Activated CD4-positive, alpha-beta T cell treated with anti-CD3 and anti-CD28 coated beads for 24 hours (primary cell): ENCODE measurements at regions not wholly inside any gene's neighbourhood (a gene's known extent, or its start where the extent isn't known, plus 50 kb on each side); places are given as distances from the start of the nearest gene placed in this dataset.
A peak's percentile ranks its signal among the peaks of the same experiment; 100 is the strongest.
"Not testable (repeated sequence)": the region's sequence is repeated elsewhere in the genome, so short reads cannot be mapped to it uniquely, and the experiment has no call there.

Experiments used
- DNase-seq, 2 donors: peaks; one replicate each; pipeline ENCODE4 v3.0.0-alpha.2; 2020; ENCODE audit warnings: low read depth in 2 of 2

GRCh38 chr6:165008971-165009370, 300.4 kb downstream of the C6orf118 start:
- DNase-seq = no peak

GRCh38 chr6:165002866-165003265, 306.5 kb downstream of the C6orf118 start:
- no peak for DNase-seq

DNA sequence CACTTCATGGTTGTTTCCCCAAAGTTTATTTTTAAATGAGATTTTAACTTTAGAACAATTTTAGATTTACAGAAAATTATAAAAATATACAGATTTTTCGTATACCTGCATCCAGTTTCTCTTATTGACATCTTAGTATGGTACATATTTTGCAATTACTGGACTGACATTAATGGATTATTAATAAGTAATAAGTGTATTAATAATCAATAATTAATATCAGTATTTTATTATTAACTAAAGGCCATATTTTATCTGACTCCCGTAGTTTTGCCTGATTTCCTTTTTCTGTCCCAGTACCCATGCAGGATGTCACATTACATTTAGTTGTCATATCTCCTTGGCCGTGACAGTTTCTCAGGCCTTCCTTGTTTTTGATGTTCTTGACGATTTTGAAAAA, 307.0 kb downstream of the C6orf118 start:
- no peak for DNase-seq

DNA sequence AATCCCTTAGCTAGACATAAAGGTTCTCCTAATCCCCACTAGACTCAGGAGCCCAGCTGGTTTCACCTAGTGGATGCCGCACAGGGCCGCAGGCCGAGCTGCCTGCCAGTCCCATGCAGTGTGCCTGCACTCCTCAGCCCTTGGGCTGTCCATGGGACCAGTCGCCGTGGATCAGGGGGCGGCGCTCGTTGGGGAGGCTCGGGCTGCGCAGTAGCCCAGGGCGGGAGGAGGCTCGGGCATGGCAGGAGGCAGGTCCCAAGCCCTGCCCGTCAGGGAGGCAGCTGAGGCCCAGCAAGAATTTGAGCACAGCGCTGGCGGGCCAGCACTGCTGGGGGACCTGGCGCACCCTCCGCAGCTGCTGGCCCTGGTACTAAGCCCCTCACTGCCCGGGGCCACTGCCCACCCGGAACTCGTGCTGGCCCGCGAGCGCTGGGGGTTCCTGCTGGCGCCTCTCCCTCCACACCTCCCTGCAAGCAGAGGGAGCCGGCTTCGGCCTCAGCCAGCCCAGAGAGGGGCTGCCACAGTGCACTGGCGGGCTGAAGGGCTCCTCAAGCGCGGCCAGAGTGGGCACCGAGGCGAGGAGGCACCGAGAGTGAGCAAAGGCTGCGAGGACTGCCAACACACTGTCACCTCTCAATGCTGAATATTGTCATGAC, 307.8 kb downstream of the C6orf118 start:
- no peak for DNase-seq

DNA sequence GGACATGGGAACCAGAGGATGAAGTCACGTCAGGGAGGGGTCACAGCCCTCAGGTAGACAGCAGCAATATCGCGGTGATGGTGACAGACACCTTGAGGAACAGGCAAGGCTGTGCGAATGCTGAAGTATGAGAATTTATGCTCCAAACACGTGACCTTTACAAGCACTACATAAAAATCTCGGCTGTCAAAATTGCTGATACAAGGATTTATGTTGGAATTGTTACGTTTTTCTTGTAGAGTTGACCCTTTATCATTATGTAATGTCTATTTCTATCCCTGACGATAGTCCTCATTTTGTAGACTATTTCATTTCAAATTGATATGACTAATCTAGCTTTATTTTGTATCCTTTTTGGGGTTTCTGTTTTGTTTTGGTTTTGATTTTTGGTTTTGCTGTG, 311.1 kb downstream of the C6orf118 start:
- DNase-seq = no peak

DNA sequence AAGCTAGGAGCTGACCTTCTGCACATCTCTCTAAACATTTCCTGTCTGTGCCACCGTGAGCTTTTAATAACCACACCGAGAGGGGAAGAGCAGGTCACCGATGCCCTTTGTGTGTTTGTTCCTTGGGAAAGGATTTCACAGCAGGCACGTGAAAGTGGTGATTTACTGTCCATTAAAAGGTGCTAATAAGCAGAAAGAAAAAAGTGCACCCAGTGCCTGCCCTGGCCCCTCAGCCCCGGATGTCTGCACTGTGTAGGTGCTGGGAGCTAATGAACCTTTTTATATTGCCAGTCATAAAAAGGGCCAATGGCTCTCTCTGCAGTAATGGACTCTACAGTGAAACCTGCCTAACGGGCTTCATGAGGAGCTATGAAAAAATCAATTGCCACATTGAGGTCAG, 312.6 kb downstream of the C6orf118 start:
- DNase-seq = no peak

- no peak for DNase-seq
These were observed 317.8 kb downstream of the C6orf118 start for GRCh38 chr6:164991573-164991972.

- no peak for DNase-seq
These were observed 318.5 kb downstream of the C6orf118 start for GRCh38 chr6:164990901-164991300.

- no peak for DNase-seq
These were observed 327.0 kb downstream of the C6orf118 start for GRCh38 chr6:164982389-164982788.

- no peak for DNase-seq
These were observed 342.3 kb downstream of the C6orf118 start for GRCh38 chr6:164967102-164967501.

- no peak for DNase-seq
These were observed 346.6 kb downstream of the C6orf118 start for GRCh38 chr6:164962805-164963204.

DNA sequence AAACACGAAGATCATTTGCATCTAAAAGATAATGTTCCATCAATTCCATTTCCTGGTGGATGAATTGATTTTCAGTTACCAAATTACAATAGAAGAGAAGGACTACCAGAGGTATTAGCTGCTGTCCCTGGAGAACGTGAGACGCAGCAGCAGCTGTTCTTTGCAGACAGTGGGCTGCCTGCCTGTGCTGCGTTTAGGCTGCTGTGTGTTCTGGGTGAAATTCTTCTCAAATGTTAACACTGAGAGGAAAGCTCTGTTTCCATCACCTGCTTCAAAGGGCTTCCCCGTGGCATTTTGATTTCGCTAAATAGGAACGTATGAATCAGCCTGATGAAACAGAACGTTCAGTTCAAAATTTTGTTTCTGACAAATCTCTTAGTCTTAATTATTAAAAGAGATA, 362.2 kb downstream of the C6orf118 start:
- no peak for DNase-seq

DNA sequence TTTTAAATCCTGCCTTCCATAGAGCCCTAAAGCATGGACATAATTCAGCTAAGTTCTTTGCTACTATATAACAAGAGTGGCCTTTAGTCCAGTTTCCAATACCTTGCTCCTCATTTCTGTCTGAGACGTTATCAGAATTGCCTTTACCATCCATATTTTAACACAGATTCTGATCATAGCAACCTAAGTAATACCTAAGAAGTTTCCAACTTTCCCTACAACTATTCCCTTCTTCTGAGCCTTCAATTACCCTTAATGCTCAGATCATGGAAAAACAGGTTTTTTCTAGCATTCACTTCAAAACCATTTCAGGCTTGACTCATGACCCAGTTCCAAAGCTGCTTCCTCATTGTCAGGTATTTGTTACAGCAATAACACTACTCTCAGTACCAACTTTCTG, 367.1 kb downstream of the C6orf118 start:
- no peak for DNase-seq

DNA sequence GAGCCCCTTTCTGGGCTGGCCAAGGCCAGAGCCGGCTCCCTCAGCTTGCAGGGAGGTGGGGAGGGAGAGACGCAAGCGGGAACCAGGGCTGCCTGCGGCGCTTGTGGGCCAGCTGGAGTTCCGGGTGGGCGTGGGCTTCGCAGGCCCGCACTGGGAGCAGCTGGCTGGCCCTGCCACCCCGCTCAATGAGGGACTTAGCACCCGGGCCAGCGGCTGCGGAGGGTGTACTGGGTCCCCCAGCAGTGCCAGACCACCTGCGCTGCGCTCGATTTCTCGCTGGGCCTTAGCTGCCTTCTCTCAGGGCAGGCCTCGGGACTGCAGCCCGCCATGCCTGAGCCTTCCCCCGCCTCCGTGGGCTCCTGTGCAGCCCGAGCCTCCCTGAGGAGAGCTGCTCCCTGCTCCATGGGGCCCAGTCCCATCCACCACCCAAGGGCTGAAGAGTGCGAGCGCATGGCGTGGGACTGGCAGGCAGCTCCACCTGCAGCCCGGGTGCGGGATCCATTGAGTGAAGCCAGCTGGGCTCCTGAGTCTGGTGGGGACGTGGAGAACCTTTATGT, 376.1 kb downstream of the C6orf118 start:
- not testable (repeated sequence) for DNase-seq

DNA sequence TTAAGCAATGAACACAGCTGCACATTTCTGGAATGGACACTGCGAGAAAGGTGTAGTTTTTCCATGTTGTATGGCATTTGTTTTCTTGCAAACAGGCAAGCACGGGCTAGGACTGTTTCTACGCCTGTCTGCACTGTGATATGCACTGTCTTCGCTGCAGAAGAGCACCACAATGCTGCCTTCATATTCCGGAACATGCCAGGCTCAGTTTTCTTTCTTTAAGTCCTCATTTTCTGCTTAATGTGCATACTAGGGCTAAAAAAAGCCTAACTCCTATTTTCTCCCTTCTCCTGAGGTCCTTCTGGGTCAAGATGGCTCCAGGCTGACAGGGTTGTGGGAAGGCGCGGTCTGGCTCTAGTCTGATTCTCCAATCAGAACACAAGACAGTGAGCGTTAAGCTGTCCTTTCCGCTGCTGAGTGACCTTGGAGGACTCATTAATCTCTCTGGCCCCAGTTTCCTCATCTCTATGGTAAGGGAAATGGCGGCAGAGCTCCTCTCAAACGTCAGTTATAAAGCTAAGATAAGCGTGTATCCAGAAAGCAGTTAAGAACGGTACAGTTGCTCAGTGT, 379.9 kb downstream of the C6orf118 start:
- no peak for DNase-seq

GRCh38 chr6:164928728-164929407, 380.5 kb downstream of the C6orf118 start:
- DNase-seq = no peak

GRCh38 chr6:164928057-164928727, 381.2 kb downstream of the C6orf118 start:
- DNase-seq = no peak

DNA sequence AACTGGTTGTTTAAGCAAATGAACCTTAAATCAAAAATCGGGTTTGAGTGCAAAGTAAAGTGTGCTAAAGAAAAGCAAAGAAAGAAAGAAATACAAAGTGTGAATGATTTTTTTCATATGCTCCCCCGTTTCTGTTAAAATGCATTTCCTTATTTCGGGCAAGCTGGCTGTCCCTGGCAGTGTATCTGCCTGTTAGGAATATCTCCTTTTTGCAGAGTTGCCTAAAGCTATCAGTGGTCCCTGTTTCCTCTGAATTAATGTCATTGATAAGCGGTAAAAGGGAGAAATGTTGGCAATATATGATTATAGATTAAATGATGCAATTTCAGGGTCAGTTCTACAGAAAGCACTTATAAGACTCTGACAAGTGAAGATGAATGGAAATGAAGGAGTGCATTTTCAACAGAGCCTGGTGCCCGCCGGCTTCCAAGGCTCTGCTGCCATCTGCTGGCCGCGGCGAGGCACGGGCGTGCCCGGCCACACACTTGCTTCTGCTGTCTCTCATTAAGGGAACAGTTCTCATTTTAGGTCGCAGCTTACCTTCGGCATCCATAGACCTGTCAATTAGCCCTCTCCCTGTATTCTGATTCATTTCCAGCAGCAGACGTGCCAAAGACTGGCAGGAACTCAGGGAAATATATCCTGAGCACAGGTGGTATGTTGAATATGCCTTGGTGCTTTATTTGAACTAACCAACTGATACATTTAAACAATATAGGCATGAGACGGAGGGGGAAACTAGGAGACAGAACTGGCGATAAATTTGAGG, 381.9 kb downstream of the C6orf118 start:
- peak; percentile 27 to 48 for DNase-seq

DNA sequence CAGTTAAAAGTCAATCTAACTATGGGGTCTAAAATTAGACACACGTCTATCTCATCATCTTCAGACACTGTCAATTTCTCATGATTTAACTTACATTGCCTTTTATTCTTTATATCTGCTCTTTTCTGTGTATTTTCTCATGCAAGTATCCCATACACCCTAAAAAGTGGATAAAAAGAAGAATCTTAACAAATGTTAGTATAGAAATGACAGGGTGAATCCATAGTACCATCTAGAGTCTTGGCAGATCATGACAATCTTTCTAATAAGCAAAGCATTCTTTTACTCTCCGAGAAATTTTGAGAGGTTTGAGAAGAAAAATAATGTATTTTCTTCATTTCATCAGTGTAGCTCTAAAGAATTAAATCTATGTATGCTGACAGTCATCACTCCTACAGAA, 382.7 kb downstream of the C6orf118 start:
- no peak for DNase-seq

GRCh38 chr6:164925681-164926530, 383.5 kb downstream of the C6orf118 start:
- no peak for DNase-seq

DNA sequence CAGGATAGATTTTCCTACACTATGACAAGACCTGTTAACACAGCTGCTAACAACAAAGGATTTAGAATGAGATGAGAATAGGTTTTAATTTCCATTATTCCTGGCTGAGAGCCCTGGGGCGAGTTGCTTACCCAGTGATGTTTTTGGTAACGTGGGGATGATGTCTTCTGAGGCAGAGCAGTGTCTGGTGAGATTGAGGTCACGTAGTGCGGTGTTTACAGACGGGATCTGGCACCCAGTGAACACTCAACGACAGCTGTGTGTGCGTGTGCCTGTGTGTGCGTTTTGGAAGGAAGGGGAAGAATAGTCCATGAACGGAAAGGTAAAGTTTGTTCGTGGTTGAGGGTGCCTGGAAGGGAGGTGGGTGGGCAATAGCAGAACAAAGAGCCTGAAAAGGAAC, 384.7 kb downstream of the C6orf118 start:
- DNase-seq = no peak
